HUES6 (cell line): ENCODE measurements at regions not wholly inside any gene's neighbourhood (a gene's known extent, or its start where the extent isn't known, plus 50 kb on each side); places are given as distances from the start of the nearest gene placed in this dataset.

Experiments
- H3K27ac ChIP-seq: 2 replicates; pipeline ENCODE4 v1.7.0; 2013; ENCODE audit warnings: low read depth, mild to moderate bottlenecking, low read length, inconsistent platforms
- H3K27me3 ChIP-seq: 2 replicates; pipeline ENCODE4 v1.6.1; 2013; ENCODE audit warnings: low read length; ENCODE audit not compliant: control insufficient read depth, insufficient read depth
- H3K36me3 ChIP-seq: 2 replicates; pipeline ENCODE4 v1.6.1; 2013; ENCODE audit warnings: low read length; ENCODE audit not compliant: control insufficient read depth, insufficient read depth
- H3K4me1 ChIP-seq: 2 replicates; pipeline ENCODE4 v1.6.1; 2013; ENCODE audit warnings: low read length; ENCODE audit not compliant: control insufficient read depth, insufficient read depth
- H3K4me3 ChIP-seq: 2 replicates; pipeline ENCODE4 v1.5.1; 2013; ENCODE audit warnings: low read depth, low read length
- H3K9ac ChIP-seq: one replicate; pipeline ENCODE4 v1.6.1; 2013; ENCODE audit warnings: mild to moderate bottlenecking, low read length
- H3K9me3 ChIP-seq: 2 replicates; pipeline ENCODE4 v1.6.1; 2013; ENCODE audit warnings: low read depth, low read length; ENCODE audit not compliant: control insufficient read depth, insufficient read depth

GRCh38 chr4:102440498-102440897 is 60.7 kb upstream of the NFKB1 start:
- Histone ChIP-seq H3K4me1 (no peaks in the 10 kb centered on the region), H3K36me3 (no peaks in the 10 kb centered on the region), H3K4me3 (no peak overlapping the region), H3K9me3 (peaks cover 2% of the 10 kb centered on the region; the same call in 1 of the 2 replicates), H3K27me3 (no peaks in the 10 kb centered on the region), H3K27ac (no peak overlapping the region), H3K9ac (no peak overlapping the region)

GRCh38 chr4:102441978-102442911 is 58.9 kb upstream of the NFKB1 start:
- Histone ChIP-seq H3K27ac (no peak overlapping the region), H3K9me3 (no peaks in the 10 kb centered on the region), H3K4me1 (no peaks in the 10 kb centered on the region), H3K36me3 (no peaks in the 10 kb centered on the region), H3K9ac (no peak overlapping the region), H3K27me3 (no peaks in the 10 kb centered on the region), H3K4me3 (no peak overlapping the region)

- Histone ChIP-seq H3K36me3 (no peaks in the 10 kb centered on the region), H3K9me3 (no peaks in the 10 kb centered on the region), H3K4me3 (no peak overlapping the region), H3K4me1 (peaks cover 4% of the 10 kb centered on the region; the same call in 1 of the 2 replicates), H3K9ac (no peak overlapping the region), H3K27ac (no peak overlapping the region), H3K27me3 (no peaks in the 10 kb centered on the region)
Observed at GRCh38 chr4:102444752-102445151, 56.4 kb upstream of the NFKB1 start.

DNA sequence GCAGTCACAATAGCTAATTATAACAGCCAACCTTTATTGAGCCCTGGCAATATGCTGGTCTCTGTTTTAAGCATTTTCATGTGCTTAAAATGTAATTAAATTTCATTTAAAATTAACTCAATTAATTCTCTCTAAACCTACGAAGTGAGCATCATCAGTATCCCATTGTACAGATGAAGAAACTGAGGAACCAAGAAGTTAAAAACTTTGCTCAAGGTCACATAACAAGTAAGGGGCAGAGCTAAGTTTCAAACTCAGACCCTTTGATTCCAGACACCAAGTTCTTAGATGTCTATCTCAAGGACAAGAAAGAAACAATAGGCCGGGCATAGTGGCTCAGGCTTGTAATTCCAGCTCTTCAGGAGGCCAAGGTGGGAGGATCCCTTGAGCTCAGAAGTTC is 55.9 kb upstream of the NFKB1 start:
- no peak overlapping the region for H3K4me3 ChIP-seq

DNA sequence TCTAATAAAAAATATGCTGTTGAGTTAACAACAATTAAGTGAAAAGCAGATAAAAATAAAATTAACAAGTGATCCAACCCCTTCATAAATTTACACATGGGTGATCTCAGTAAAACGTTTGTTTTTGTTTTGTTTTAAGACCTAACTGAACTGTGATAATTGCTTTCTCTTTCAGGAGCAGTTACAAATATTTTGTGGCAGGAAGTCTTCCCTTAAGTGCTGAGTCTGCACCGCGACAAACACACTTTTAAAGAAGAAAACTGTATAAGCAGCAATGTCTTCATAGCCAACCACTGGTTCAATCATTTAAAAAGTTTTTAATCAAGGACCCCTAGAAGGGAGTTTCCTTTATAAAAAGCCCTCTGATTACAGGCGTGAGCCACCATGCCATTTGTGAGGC is 53.7 kb upstream of the NFKB1 start:
- Histone ChIP-seq H3K4me3 (no peak overlapping the region), H3K9ac (no peak overlapping the region), H3K27me3 (no peaks in the 10 kb centered on the region), H3K9me3 (no peaks in the 10 kb centered on the region), H3K4me1 (peaks cover 4% of the 10 kb centered on the region; the same call in 1 of the 2 replicates), H3K27ac (no peak overlapping the region), H3K36me3 (no peaks in the 10 kb centered on the region)

More for the DNA sequence above, 55.9 kb upstream of the NFKB1 start:
- H3K27ac ChIP-seq = no peak overlapping the region
- no peaks in the 10 kb centered on the region for H3K9me3 ChIP-seq
- no peak overlapping the region for H3K9ac ChIP-seq
- peaks cover 4% of the 10 kb centered on the region; the same call in 1 of the 2 replicates for H3K4me1 ChIP-seq
- H3K27me3 ChIP-seq = no peaks in the 10 kb centered on the region
- H3K36me3 ChIP-seq = no peaks in the 10 kb centered on the region

- Histone ChIP-seq H3K4me1 (peaks cover 4% of the 10 kb centered on the region; the same call in 1 of the 2 replicates), H3K4me3 (no peak overlapping the region), H3K27ac (no peak overlapping the region), H3K9me3 (no peaks in the 10 kb centered on the region), H3K27me3 (no peaks in the 10 kb centered on the region), H3K9ac (no peak overlapping the region), H3K36me3 (no peaks in the 10 kb centered on the region)
Observed at GRCh38 chr4:102449751-102450352, 51.3 kb upstream of the NFKB1 start.

DNA sequence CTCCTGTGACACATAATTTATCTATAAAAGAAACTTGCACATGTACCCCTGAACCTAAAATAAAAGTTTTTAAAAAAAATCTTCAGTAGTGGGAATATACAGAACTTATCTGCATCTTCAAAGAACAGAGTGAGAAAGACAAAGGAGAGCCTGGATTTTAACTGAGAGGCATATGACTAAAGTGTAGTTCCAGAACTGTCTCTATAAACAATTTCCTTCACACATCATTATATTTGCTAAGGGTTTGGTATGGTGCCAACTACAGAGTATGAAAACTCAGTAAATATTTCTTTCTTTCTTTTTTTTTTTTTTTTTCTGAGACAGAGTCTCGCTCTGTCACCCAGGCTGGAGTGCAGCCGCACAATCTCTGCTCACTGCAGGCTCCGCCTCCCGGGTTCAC is 49.9 kb upstream of the NFKB1 start:
- Histone ChIP-seq H3K9me3 (no peaks in the 10 kb centered on the region), H3K9ac (no peak overlapping the region), H3K36me3 (no peaks in the 10 kb centered on the region), H3K27ac (no peak overlapping the region), H3K27me3 (no peaks in the 10 kb centered on the region), H3K4me3 (no peak overlapping the region), H3K4me1 (peaks cover 4% of the 10 kb centered on the region; the same call in 1 of the 2 replicates)
